ENCODE measurements at regions not wholly inside any gene's neighbourhood (a gene's known extent, or its start where the extent isn't known, plus 50 kb on each side); places are given as distances from the start of the nearest gene placed in this dataset.

GRCh38 chr2:126408671-126409070, 247.3 kb upstream of the GYPC start:
- Mint-ChIP-seq H3K9me3 (peaks cover 0 to 4% (median 0%) of the 10 kb centered on the region in 7 donors), H3K27me3 (ENCODE audit: low read depth in 3 of 3) (peaks cover 0 to 7% (median 2%) of the 10 kb centered on the region in 3 donors), H3K4me1 (no peaks in the 10 kb centered on the region), H3K4me3 (no peak overlapping the region), H3K36me3 (no peaks in the 10 kb centered on the region), H3K27ac (no peak overlapping the region)
- H3K36me3 ChIP-seq (replicated peaks in 1 of 2; ENCODE audit: control insufficient read depth in 1 of 2, insufficient read depth in 2 of 2, low read length in 2 of 2), result no peaks in the 10 kb centered on the region
- H3K4me1 ChIP-seq (ENCODE audit: control insufficient read depth in 1 of 2, insufficient read depth in 2 of 2, low read length in 2 of 2), result no peaks in the 10 kb centered on the region
- no peak overlapping the region for H3K4me3 ChIP-seq (replicated peaks in 1 of 3; ENCODE audit: low read depth in 2 of 3, low read length in 3 of 3)
- H2AFZ ChIP-seq (ENCODE audit: insufficient read depth, low read depth, low read length, poor library complexity, severe bottlenecking), result no peak overlapping the region
- no peaks in the 10 kb centered on the region for H3K27me3 ChIP-seq (ENCODE audit: control insufficient read depth in 2 of 2, insufficient read depth in 2 of 2, low read length in 2 of 2)
- no peak overlapping the region for H3K27ac ChIP-seq (ENCODE audit: low read depth in 1 of 2, low read length in 2 of 2)
- no peak for DNase-seq
- intact Hi-C loops (cut with micrococcal nuclease), result no loop called here
- no peak overlapping the region for H3K9ac ChIP-seq (ENCODE audit: insufficient read depth, low read length, poor library complexity, severe bottlenecking)
- TF ChIP-seq CTCF (IDR thresholded peaks at IDR 0.05), result no peak
- H3K79me2 ChIP-seq (ENCODE audit: insufficient read depth, low read length), result no peaks in the 10 kb centered on the region
- H3K4me2 ChIP-seq (replicated peaks; ENCODE audit: extremely low read depth, low read length, poor library complexity, severe bottlenecking), result no peak overlapping the region
- no peaks in the 10 kb centered on the region for H3K9me3 ChIP-seq (replicated peaks in 1 of 2; ENCODE audit: control insufficient read depth in 1 of 2, insufficient read depth in 1 of 2, low read length in 2 of 2)
- no peaks in the 10 kb centered on the region for H4K20me1 ChIP-seq (ENCODE audit: insufficient read depth, low read length)

GRCh38 chr2:126409850-126410249, 246.1 kb upstream of the GYPC start:
- no peak overlapping the region for H3K9ac ChIP-seq (ENCODE audit: insufficient read depth, low read length, poor library complexity, severe bottlenecking)
- H3K79me2 ChIP-seq (ENCODE audit: insufficient read depth, low read length), result no peaks in the 10 kb centered on the region
- TF ChIP-seq CTCF (IDR thresholded peaks at IDR 0.05), result no peak
- H3K36me3 ChIP-seq (replicated peaks in 1 of 2; ENCODE audit: control insufficient read depth in 1 of 2, insufficient read depth in 2 of 2, low read length in 2 of 2), result no peaks in the 10 kb centered on the region
- Mint-ChIP-seq H3K36me3 (no peaks in the 10 kb centered on the region), H3K27ac (no peak overlapping the region), H3K9me3 (peaks cover 0 to 4% (median 0%) of the 10 kb centered on the region in 7 donors), H3K4me3 (no peak overlapping the region), H3K27me3 (ENCODE audit: low read depth in 3 of 3) (peaks cover 0 to 5% (median 2%) of the 10 kb centered on the region in 3 donors), H3K4me1 (no peaks in the 10 kb centered on the region)
- H3K27ac ChIP-seq (ENCODE audit: low read depth in 1 of 2, low read length in 2 of 2), result no peak overlapping the region
- intact Hi-C loops (cut with micrococcal nuclease), result no loop called here
- no peaks in the 10 kb centered on the region for H3K9me3 ChIP-seq (replicated peaks in 1 of 2; ENCODE audit: control insufficient read depth in 1 of 2, insufficient read depth in 1 of 2, low read length in 2 of 2)
- no peaks in the 10 kb centered on the region for H3K4me1 ChIP-seq (ENCODE audit: control insufficient read depth in 1 of 2, insufficient read depth in 2 of 2, low read length in 2 of 2)
- no peaks in the 10 kb centered on the region for H3K27me3 ChIP-seq (ENCODE audit: control insufficient read depth in 2 of 2, insufficient read depth in 2 of 2, low read length in 2 of 2)
- no CpG with 5 or more reads among the region's 3 CpGs for WGBS (ENCODE audit: insufficient coverage)
- DNase-seq, result no peak
- H4K20me1 ChIP-seq (ENCODE audit: insufficient read depth, low read length), result no peaks in the 10 kb centered on the region
- no peak overlapping the region for H2AFZ ChIP-seq (ENCODE audit: insufficient read depth, low read depth, low read length, poor library complexity, severe bottlenecking)
- H3K4me2 ChIP-seq (replicated peaks; ENCODE audit: extremely low read depth, low read length, poor library complexity, severe bottlenecking), result no peak overlapping the region
- no peak overlapping the region for H3K4me3 ChIP-seq (replicated peaks in 1 of 3; ENCODE audit: low read depth in 2 of 3, low read length in 3 of 3)
